ENCODE measurements at regions not wholly inside any gene's neighbourhood (a gene's known extent, or its start where the extent isn't known, plus 50 kb on each side); places are given as distances from the start of the nearest gene placed in this dataset.
"Not testable (repeated sequence)": the region's sequence is repeated elsewhere in the genome, so short reads cannot be mapped to it uniquely, and the experiment has no call there.

GRCh38 chr20:22823119-22823518, 212.0 kb upstream of the SSTR4 start:
- DNase-seq: no peak

GRCh38 chr20:22824077-22824476, 211.0 kb upstream of the SSTR4 start:
- no peak for DNase-seq

- DNase-seq: no peak
Measured at GRCh38 chr20:22825076-22825475, 210.0 kb upstream of the SSTR4 start.

GRCh38 chr20:22825546-22825945, 209.6 kb upstream of the SSTR4 start:
- DNase-seq: no peak

- DNase-seq: no peak
Measured at GRCh38 chr20:22826306-22827230, 208.5 kb upstream of the SSTR4 start.

GRCh38 chr20:22827916-22828315, 207.2 kb upstream of the SSTR4 start:
- no peak for DNase-seq

- DNase-seq: no peak
Measured at GRCh38 chr20:22829356-22829755, 205.8 kb upstream of the SSTR4 start.

- DNase-seq: no peak
Measured at GRCh38 chr20:22830138-22830537, 205.0 kb upstream of the SSTR4 start.

GRCh38 chr20:22830715-22831114, 204.4 kb upstream of the SSTR4 start:
- not testable (repeated sequence) for DNase-seq

GRCh38 chr20:22833851-22834250, 201.3 kb upstream of the SSTR4 start:
- no peak for DNase-seq

GRCh38 chr20:22834651-22835256, 200.4 kb upstream of the SSTR4 start:
- no peak for DNase-seq

GRCh38 chr20:22836211-22836610, 198.9 kb upstream of the SSTR4 start:
- no peak for DNase-seq

- no peak for DNase-seq
Measured at GRCh38 chr20:22836877-22837276, 198.2 kb upstream of the SSTR4 start.

- DNase-seq: no peak
Measured at GRCh38 chr20:22838001-22838400, 197.1 kb upstream of the SSTR4 start.

- no peak for DNase-seq
Measured at GRCh38 chr20:22841846-22842245, 193.3 kb upstream of the SSTR4 start.

- no peak for DNase-seq
Measured at GRCh38 chr20:22842793-22843192, 192.3 kb upstream of the SSTR4 start.

GRCh38 chr20:22844959-22845358, 190.2 kb upstream of the SSTR4 start:
- no peak for DNase-seq

- no peak for DNase-seq
Measured at GRCh38 chr20:22846863-22847262, 188.2 kb upstream of the SSTR4 start.

- no peak for DNase-seq
Measured at GRCh38 chr20:22848364-22848763, 186.7 kb upstream of the SSTR4 start.

GRCh38 chr20:22851679-22852346, 183.3 kb upstream of the SSTR4 start:
- DNase-seq: not testable (repeated sequence)

- DNase-seq: no peak
Measured at GRCh38 chr20:22861231-22861980, 173.7 kb upstream of the SSTR4 start.

- no peak for DNase-seq
Measured at GRCh38 chr20:22861990-22862389, 173.1 kb upstream of the SSTR4 start.

- DNase-seq: no peak
Measured at GRCh38 chr20:22862671-22863230, 172.4 kb upstream of the SSTR4 start.

All from activated CD4-positive, alpha-beta T cell treated with anti-CD3 and anti-CD28 coated beads, Interleukin-2, amount 50 U/mL, for 48 hours (primary cell).